Thoracic aorta (tissue), 2 donors: ENCODE measurements at regions not wholly inside any gene's neighbourhood (a gene's known extent, or its start where the extent isn't known, plus 50 kb on each side); places are given as distances from the start of the nearest gene placed in this dataset.

ENCODE experiments used
- ATAC-seq: fragments of 150-250 bp; one replicate; pipeline ENCODE4 v1.8.0; 2017; ENCODE audit warnings: low read depth; ENCODE audit not compliant: insufficient number of reproducible peaks, low FRiP score
- DNase-seq: peaks from one replicate; pipeline ENCODE4 v3.0.0-alpha.2; 2020; ENCODE audit warnings: low spot score
- H3K27ac ChIP-seq, 2 donors: fragments of 200-600 bp; sonication (generic); 1 replicate in 1 of 2; 2 replicates in 1 of 2; pipeline ENCODE4 v1.5.1; 2016; ENCODE audit warnings: mild to moderate bottlenecking in 2 of 2, moderate library complexity in 2 of 2
- H3K27me3 ChIP-seq: fragments of 200-600 bp; sonication (generic); replicated peaks from 2 replicates; pipeline ENCODE4 v1.6.0; 2016; ENCODE audit warnings: mild to moderate bottlenecking; ENCODE audit not compliant: insufficient read depth
- H3K36me3 ChIP-seq: fragments of 200-600 bp; sonication (generic); one replicate; pipeline ENCODE4 v1.5.1; 2016
- H3K4me1 ChIP-seq, 2 donors: fragments of 200-600 bp; sonication (generic); 1 replicate in 1 of 2; 2 replicates in 1 of 2; pipeline versions ENCODE4 v1.5.1 to v1.6.0; 2016; ENCODE audit warnings: low read depth in 2 of 2, mild to moderate bottlenecking in 1 of 2; ENCODE audit not compliant: control insufficient read depth in 1 of 2
- H3K4me3 ChIP-seq: fragments of 200-600 bp; sonication (generic); 2 replicates; pipeline ENCODE4 v1.5.1; 2016; ENCODE audit warnings: mild to moderate bottlenecking
- H3K9me3 ChIP-seq: fragments of 200-600 bp; sonication (generic); 2 replicates; pipeline ENCODE4 v1.5.1; 2016
- CTCF ChIP-seq: fragments of 200-600 bp; sonication (generic); IDR thresholded peaks from one replicate; pipeline ENCODE4 v1.5.1; 2019; ENCODE audit warnings: antibody characterized with exemption

- Histone ChIP-seq H3K36me3 (no peaks in the 10 kb centered on the region), H3K27me3 (no peaks in the 10 kb centered on the region), H3K9me3 (no peaks in the 10 kb centered on the region), H3K27ac (peak overlapping the region in 1 of 2 donors; percentile 30), H3K4me1 (peaks cover 15 to 38% of the 10 kb centered on the region in 2 donors), H3K4me3 (no peak overlapping the region)
- DNase-seq, result no peak
- no peak for TF ChIP-seq CTCF
- no peak for ATAC-seq
These were observed 50.8 kb upstream of the NAV2 start for GRCh38 chr11:19661827-19662226.

GRCh38 chr11:19660076-19660475, 52.6 kb upstream of the NAV2 start:
- H3K27ac ChIP-seq, result peak overlapping the region; percentile 69 to 83
- H3K36me3 ChIP-seq, result no peaks in the 10 kb centered on the region
- peak; percentile 27 for ATAC-seq

GRCh38 chr11:19659529-19659928, 53.1 kb upstream of the NAV2 start:
- peak overlapping the region; percentile 69 to 83 for H3K27ac ChIP-seq
- no peak for DNase-seq

More at GRCh38 chr11:19660076-19660475, 52.6 kb upstream of the NAV2 start:
- TF ChIP-seq CTCF, result no peak
- H3K4me3 ChIP-seq, result no peak overlapping the region
- no peak for DNase-seq
- H3K9me3 ChIP-seq, result no peaks in the 10 kb centered on the region
- no peaks in the 10 kb centered on the region for H3K27me3 ChIP-seq
- peaks cover 11 to 33% of the 10 kb centered on the region in 2 donors for H3K4me1 ChIP-seq

GRCh38 chr11:19658344-19658743, 54.3 kb upstream of the NAV2 start:
- ATAC-seq (no peak), DNase-seq (no peak)
- Histone ChIP-seq H3K36me3 (no peaks in the 10 kb centered on the region), H3K27ac (peak overlapping the region; percentile 46 to 69), H3K9me3 (no peaks in the 10 kb centered on the region), H3K27me3 (no peaks in the 10 kb centered on the region), H3K4me3 (no peak overlapping the region), H3K4me1 (peaks cover 4 to 25% of the 10 kb centered on the region in 2 donors)
- TF ChIP-seq CTCF, result no peak

More at GRCh38 chr11:19659529-19659928, 53.1 kb upstream of the NAV2 start:
- no peaks in the 10 kb centered on the region for H3K27me3 ChIP-seq
- TF ChIP-seq CTCF, result no peak
- peaks cover 5 to 27% of the 10 kb centered on the region in 2 donors for H3K4me1 ChIP-seq
- H3K36me3 ChIP-seq, result no peaks in the 10 kb centered on the region
- no peak overlapping the region for H3K4me3 ChIP-seq
- H3K9me3 ChIP-seq, result no peaks in the 10 kb centered on the region
- ATAC-seq, result no peak

GRCh38 chr11:19656140-19656541, 56.5 kb upstream of the NAV2 start:
- Histone ChIP-seq H3K4me1 (peaks cover 4 to 25% of the 10 kb centered on the region in 2 donors), H3K4me3 (no peak overlapping the region), H3K27me3 (no peaks in the 10 kb centered on the region), H3K27ac (no peak overlapping the region), H3K36me3 (no peaks in the 10 kb centered on the region), H3K9me3 (no peaks in the 10 kb centered on the region)
- no peak for DNase-seq
- TF ChIP-seq CTCF, result no peak
- no peak for ATAC-seq
